ENCODE measurements at regions not wholly inside any gene's neighbourhood (a gene's known extent, or its start where the extent isn't known, plus 50 kb on each side); places are given as distances from the start of the nearest gene placed in this dataset.
A peak's percentile ranks its signal among the peaks of the same experiment; 100 is the strongest.

GRCh38 chr18:55078303-55078932 lies 119.2 kb upstream of the CCDC68 start:
- Mint-ChIP-seq H3K27me3 (ENCODE audit: low read depth) (peaks cover 4% of the 10 kb centered on the region), H3K27ac (peak overlapping the region; percentile 32 to 83 (median 68)), H3K36me3 (ENCODE audit: low read depth) (no peaks in the 10 kb centered on the region), H3K9me3 (no peaks in the 10 kb centered on the region), H3K4me1 (peaks cover 28% of the 10 kb centered on the region), H3K4me3 (peak overlapping the region in 1 of 3 experiments; percentile 20)
- no peak for TF ChIP-seq CTCF (IDR thresholded peaks at IDR 0.05; ENCODE audit: unreplicated experiment in 3 of 3)

GRCh38 chr18:55076643-55077218 lies 117.5 kb upstream of the CCDC68 start:
- Mint-ChIP-seq H3K27me3 (ENCODE audit: low read depth) (peaks cover 4% of the 10 kb centered on the region), H3K36me3 (ENCODE audit: low read depth) (no peaks in the 10 kb centered on the region), H3K9me3 (no peaks in the 10 kb centered on the region), H3K4me3 (no peak overlapping the region), H3K27ac (peak overlapping the region in 1 of 3 experiments; percentile 28), H3K4me1 (peaks cover 27% of the 10 kb centered on the region)
- TF ChIP-seq CTCF (IDR thresholded peaks at IDR 0.05; ENCODE audit: unreplicated experiment in 3 of 3), result no peak

- H3K27ac Mint-ChIP-seq, result no peak overlapping the region
- H3K4me3 Mint-ChIP-seq, result no peak overlapping the region
- no peaks in the 10 kb centered on the region for H3K36me3 Mint-ChIP-seq (ENCODE audit: low read depth)
- peaks cover 12% of the 10 kb centered on the region for H3K4me1 Mint-ChIP-seq
- no peak for TF ChIP-seq CTCF (IDR thresholded peaks at IDR 0.05; ENCODE audit: unreplicated experiment in 3 of 3)
- peaks cover 4% of the 10 kb centered on the region for H3K27me3 Mint-ChIP-seq (ENCODE audit: low read depth)
- no peaks in the 10 kb centered on the region for H3K9me3 Mint-ChIP-seq
Measured at GRCh38 chr18:55073834-55074233, 114.6 kb upstream of the CCDC68 start.

GRCh38 chr18:55073116-55073515 lies 113.9 kb upstream of the CCDC68 start:
- no peak for TF ChIP-seq CTCF (IDR thresholded peaks at IDR 0.05; ENCODE audit: unreplicated experiment in 3 of 3)
- Mint-ChIP-seq H3K4me1 (peaks cover 6% of the 10 kb centered on the region), H3K4me3 (no peak overlapping the region), H3K36me3 (ENCODE audit: low read depth) (no peaks in the 10 kb centered on the region), H3K27me3 (ENCODE audit: low read depth) (peaks cover 4% of the 10 kb centered on the region), H3K27ac (no peak overlapping the region), H3K9me3 (no peaks in the 10 kb centered on the region)

GRCh38 chr18:55072698-55073097 lies 113.4 kb upstream of the CCDC68 start:
- TF ChIP-seq CTCF (IDR thresholded peaks at IDR 0.05; ENCODE audit: unreplicated experiment in 3 of 3), result no peak
- peaks cover 5% of the 10 kb centered on the region for H3K4me1 Mint-ChIP-seq
- no peaks in the 10 kb centered on the region for H3K9me3 Mint-ChIP-seq
- H3K27me3 Mint-ChIP-seq (ENCODE audit: low read depth), result peaks cover 4% of the 10 kb centered on the region
- H3K27ac Mint-ChIP-seq, result no peak overlapping the region
- H3K36me3 Mint-ChIP-seq (ENCODE audit: low read depth), result no peaks in the 10 kb centered on the region
- no peak overlapping the region for H3K4me3 Mint-ChIP-seq

GRCh38 chr18:55072181-55072580 lies 112.9 kb upstream of the CCDC68 start:
- H3K4me1 Mint-ChIP-seq, result peaks cover under 1% of the 10 kb centered on the region
- no peaks in the 10 kb centered on the region for H3K9me3 Mint-ChIP-seq
- H3K27ac Mint-ChIP-seq, result no peak overlapping the region
- H3K4me3 Mint-ChIP-seq, result no peak overlapping the region
- H3K27me3 Mint-ChIP-seq (ENCODE audit: low read depth), result peaks cover 4% of the 10 kb centered on the region
- no peaks in the 10 kb centered on the region for H3K36me3 Mint-ChIP-seq (ENCODE audit: low read depth)
- no peak for TF ChIP-seq CTCF (IDR thresholded peaks at IDR 0.05; ENCODE audit: unreplicated experiment in 3 of 3)
